ENCODE measurements at regions not wholly inside any gene's neighbourhood (a gene's known extent, or its start where the extent isn't known, plus 50 kb on each side); places are given as distances from the start of the nearest gene placed in this dataset.

- H2BK120ac ChIP-seq (ENCODE audit: low read depth, low read length), result no peak overlapping the region
- H4K5ac ChIP-seq (ENCODE audit: low read length), result no peak overlapping the region
- H3K4me1 ChIP-seq (ENCODE audit: control insufficient read depth, low read depth, low read length), result peaks cover 3% of the 10 kb centered on the region
- no peak overlapping the region for H3K9ac ChIP-seq (ENCODE audit: low read length)
- no peak overlapping the region for H4K8ac ChIP-seq (ENCODE audit: low read depth, low read length)
- no peak overlapping the region for H3K4ac ChIP-seq (ENCODE audit: low read depth, low read length)
- H2BK5ac ChIP-seq (ENCODE audit: low read length), result no peak overlapping the region
- no CpG with 5 or more reads among the region's 3 CpGs for WGBS (ENCODE audit: extremely low coverage, insufficient coverage, low lambda C conversion rate)
- H2AK5ac ChIP-seq (ENCODE audit: low read length), result no peak overlapping the region
- H3K27me3 ChIP-seq (ENCODE audit: insufficient read depth, low read length, poor library complexity), result no peaks in the 10 kb centered on the region
- DNase-seq, result peak; percentile 8
- H3K36me3 ChIP-seq (ENCODE audit: control insufficient read depth, insufficient read depth, low read length), result no peaks in the 10 kb centered on the region
- no peak overlapping the region for H3K18ac ChIP-seq (ENCODE audit: low read length)
- H3K79me1 ChIP-seq (ENCODE audit: low read length), result no peaks in the 10 kb centered on the region
- no peak overlapping the region for H3K56ac ChIP-seq (ENCODE audit: low read length)
- no peak overlapping the region for H3K4me2 ChIP-seq (ENCODE audit: low read length)
- no peak overlapping the region for H2BK15ac ChIP-seq (replicated peaks; ENCODE audit: low read depth)
- H3K27ac ChIP-seq (ENCODE audit: low read depth, low read length), result no peak overlapping the region
- no peak overlapping the region for H3K4me3 ChIP-seq (ENCODE audit: low read length)
- H3K79me2 ChIP-seq (ENCODE audit: control insufficient read depth, insufficient read depth, low read length), result no peaks in the 10 kb centered on the region
- H3K23ac ChIP-seq (ENCODE audit: low read length), result no peak overlapping the region
These were observed 65.0 kb upstream of the ONECUT1 start for GRCh38 chr15:52855157-52855556.

DNA sequence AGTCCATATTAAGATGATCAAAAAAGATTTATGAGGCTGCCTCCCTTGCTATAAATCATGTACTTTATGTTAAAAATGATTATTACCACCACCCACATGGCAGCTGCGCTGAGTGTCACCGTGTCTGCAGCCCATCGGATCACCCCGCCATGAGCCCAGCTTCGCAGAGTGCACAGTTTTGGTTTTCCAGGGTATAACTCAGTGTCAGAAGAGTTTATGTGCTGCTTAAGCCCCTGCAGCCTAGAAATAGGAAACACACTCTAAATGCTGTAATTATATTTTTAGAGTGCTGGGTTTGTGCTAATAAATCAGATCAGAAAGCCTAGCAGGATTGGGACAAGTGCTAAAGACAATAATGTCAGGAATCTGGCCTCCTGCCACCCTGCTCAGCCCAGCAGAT, 54.7 kb upstream of the ONECUT1 start:
- Histone ChIP-seq H3K4ac (ENCODE audit: low read depth, low read length) (no peak overlapping the region), H4K8ac (ENCODE audit: low read depth, low read length) (no peak overlapping the region), H3K23ac (ENCODE audit: low read length) (no peak overlapping the region), H4K5ac (ENCODE audit: low read length) (no peak overlapping the region), H3K79me1 (ENCODE audit: low read length) (no peaks in the 10 kb centered on the region), H3K56ac (ENCODE audit: low read length) (no peak overlapping the region), H3K27me3 (ENCODE audit: insufficient read depth, low read length, poor library complexity) (no peaks in the 10 kb centered on the region), H3K18ac (ENCODE audit: low read length) (no peak overlapping the region), H2BK120ac (ENCODE audit: low read depth, low read length) (no peak overlapping the region), H3K79me2 (ENCODE audit: control insufficient read depth, insufficient read depth, low read length) (no peaks in the 10 kb centered on the region), H2AK5ac (ENCODE audit: low read length) (no peak overlapping the region), H3K4me2 (ENCODE audit: low read length) (no peak overlapping the region), H3K4me3 (ENCODE audit: low read length) (no peak overlapping the region), H3K36me3 (ENCODE audit: control insufficient read depth, insufficient read depth, low read length) (no peaks in the 10 kb centered on the region), H2BK15ac (replicated peaks; ENCODE audit: low read depth) (no peak overlapping the region), H3K9ac (ENCODE audit: low read length) (no peak overlapping the region), H2BK5ac (ENCODE audit: low read length) (no peak overlapping the region), H3K4me1 (ENCODE audit: control insufficient read depth, low read depth, low read length) (no peaks in the 10 kb centered on the region), H3K27ac (ENCODE audit: low read depth, low read length) (no peak overlapping the region)
- DNase-seq, result no peak
- WGBS (ENCODE audit: extremely low coverage, insufficient coverage, low lambda C conversion rate), result no CpG with 5 or more reads among the region's 5 CpGs

All from mesendoderm (in vitro differentiated cells).